Mucosa of descending colon (tissue), 3 donors: ENCODE measurements at regions not wholly inside any gene's neighbourhood (a gene's known extent, or its start where the extent isn't known, plus 50 kb on each side); places are given as distances from the start of the nearest gene placed in this dataset.

ENCODE experiments used
- ATAC-seq: fragments of 200-7000 bp; cut with Tn5 transposase; one replicate; pipeline ENCODE4 v1.9.1; 2020; ENCODE audit warnings: mild to moderate bottlenecking, moderate library complexity
- DNase-seq, 3 donors: peaks; one replicate each; pipeline ENCODE4 v3.0.0-alpha.2; 2020
- H3K36me3 ChIP-seq: fragments of 200-600 bp; one replicate; pipeline ENCODE4 v1.8.0; 2021; ENCODE audit warnings: low read depth, mild to moderate bottlenecking
- H3K4me1 ChIP-seq: fragments of 200-600 bp; one replicate; pipeline ENCODE4 v1.8.0; 2021; ENCODE audit warnings: low read depth, mild to moderate bottlenecking
- H3K4me3 ChIP-seq: fragments of 200-600 bp; one replicate; pipeline ENCODE4 v1.8.0; 2021; ENCODE audit warnings: mild to moderate bottlenecking
- H3K9me3 ChIP-seq: fragments of 200-600 bp; one replicate; pipeline ENCODE4 v1.8.0; 2021; ENCODE audit warnings: mild to moderate bottlenecking
- intact Hi-C, 2 donors: fragments of 100-400 bp; cut with DNase I in 1 of 2; cut with micrococcal nuclease in 1 of 2; formaldehyde crosslinking; loops; one replicate each; pipeline versions ENCODE4 v1.11.0 to v1.11.1; 2022; cut with DNase I, micrococcal nuclease
- TF ChIP-seq, protein P1 (sequence below): fragments of 200-600 bp; IDR thresholded peaks from one replicate; pipeline ENCODE4 v1.8.0; 2022; ENCODE audit warnings: antibody characterized with exemption, mild to moderate bottlenecking
- donor health status: DM: no; HTN: no; CAD: no; lungs with moderate emphysema.
- donor health status: DM: no; HTN: no; CAD: no.
- donor health status: DM: no; HTN: yes; CAD: no.

- H3K36me3 ChIP-seq: no peaks in the 10 kb centered on the region
- DNase-seq (no peak), ATAC-seq (no peak)
- intact Hi-C loops: no loop called here
- no peaks in the 10 kb centered on the region for H3K4me1 ChIP-seq
- H3K9me3 ChIP-seq: no peaks in the 10 kb centered on the region
- no peak overlapping the region for H3K4me3 ChIP-seq
- TF ChIP-seq, protein P1, sequence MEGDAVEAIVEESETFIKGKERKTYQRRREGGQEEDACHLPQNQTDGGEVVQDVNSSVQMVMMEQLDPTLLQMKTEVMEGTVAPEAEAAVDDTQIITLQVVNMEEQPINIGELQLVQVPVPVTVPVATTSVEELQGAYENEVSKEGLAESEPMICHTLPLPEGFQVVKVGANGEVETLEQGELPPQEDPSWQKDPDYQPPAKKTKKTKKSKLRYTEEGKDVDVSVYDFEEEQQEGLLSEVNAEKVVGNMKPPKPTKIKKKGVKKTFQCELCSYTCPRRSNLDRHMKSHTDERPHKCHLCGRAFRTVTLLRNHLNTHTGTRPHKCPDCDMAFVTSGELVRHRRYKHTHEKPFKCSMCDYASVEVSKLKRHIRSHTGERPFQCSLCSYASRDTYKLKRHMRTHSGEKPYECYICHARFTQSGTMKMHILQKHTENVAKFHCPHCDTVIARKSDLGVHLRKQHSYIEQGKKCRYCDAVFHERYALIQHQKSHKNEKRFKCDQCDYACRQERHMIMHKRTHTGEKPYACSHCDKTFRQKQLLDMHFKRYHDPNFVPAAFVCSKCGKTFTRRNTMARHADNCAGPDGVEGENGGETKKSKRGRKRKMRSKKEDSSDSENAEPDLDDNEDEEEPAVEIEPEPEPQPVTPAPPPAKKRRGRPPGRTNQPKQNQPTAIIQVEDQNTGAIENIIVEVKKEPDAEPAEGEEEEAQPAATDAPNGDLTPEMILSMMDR: no peak
Measured at GRCh38 chr6:3620937-3621336, 130.6 kb downstream of the PXDC1 start.

DNA sequence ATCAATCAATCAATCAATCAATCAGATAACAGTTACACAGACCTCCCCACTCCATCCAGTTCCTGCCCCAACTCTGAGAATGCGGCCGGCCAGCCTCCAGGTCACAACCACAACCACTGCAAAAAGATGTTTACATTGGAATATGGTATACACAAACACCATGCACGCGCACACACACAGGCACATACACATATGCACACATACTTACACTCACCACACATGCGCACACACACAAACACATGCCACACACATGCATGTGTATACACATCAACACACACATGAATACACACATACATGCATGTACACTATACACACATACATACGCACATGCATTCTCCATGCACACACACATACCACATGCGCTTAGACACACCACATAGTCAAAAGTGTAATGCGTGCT, 131.1 kb downstream of the PXDC1 start:
- DNase-seq (no peak), ATAC-seq (no peak)
- intact Hi-C loops: no loop called here
- Histone ChIP-seq H3K4me1 (no peaks in the 10 kb centered on the region), H3K4me3 (no peak overlapping the region), H3K36me3 (no peaks in the 10 kb centered on the region), H3K9me3 (no peaks in the 10 kb centered on the region)
- TF ChIP-seq, protein P1: no peak

- intact Hi-C loops: no loop called here
- DNase-seq: no peak
- Histone ChIP-seq H3K4me1 (no peaks in the 10 kb centered on the region), H3K4me3 (no peak overlapping the region), H3K9me3 (no peaks in the 10 kb centered on the region), H3K36me3 (no peaks in the 10 kb centered on the region)
- ATAC-seq: no peak
- TF ChIP-seq, protein P1: no peak
Measured at GRCh38 chr6:3619800-3620199, 131.7 kb downstream of the PXDC1 start.

GRCh38 chr6:3619201-3619600, 132.3 kb downstream of the PXDC1 start:
- H3K36me3 ChIP-seq: no peaks in the 10 kb centered on the region
- ATAC-seq (no peak), DNase-seq (no peak)
- intact Hi-C loops: no loop called here
- H3K4me3 ChIP-seq: no peak overlapping the region
- H3K4me1 ChIP-seq: no peaks in the 10 kb centered on the region
- H3K9me3 ChIP-seq: no peaks in the 10 kb centered on the region
- TF ChIP-seq, protein P1: no peak

DNA sequence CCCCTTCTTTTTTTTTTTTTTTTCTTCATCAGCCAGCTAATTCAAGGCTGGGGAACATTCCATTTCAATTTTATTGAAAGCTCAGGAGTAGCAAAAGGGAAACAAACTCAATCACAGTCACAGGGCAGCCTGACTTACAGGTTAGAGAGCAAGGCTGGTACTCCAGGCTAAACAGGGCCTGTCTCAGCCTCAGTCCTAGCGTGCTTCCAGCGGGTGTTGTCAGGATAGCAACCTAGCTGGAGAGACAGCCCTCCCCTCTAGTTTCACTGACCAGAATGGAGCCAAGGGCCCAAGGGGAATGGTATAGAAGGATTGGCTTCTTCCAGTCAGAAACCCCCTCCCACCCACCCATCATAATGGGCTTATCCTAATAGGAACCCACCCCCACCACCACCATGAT, 132.9 kb downstream of the PXDC1 start:
- no peaks in the 10 kb centered on the region for H3K4me1 ChIP-seq
- ATAC-seq (no peak), DNase-seq (no peak)
- H3K9me3 ChIP-seq: no peaks in the 10 kb centered on the region
- H3K36me3 ChIP-seq: no peaks in the 10 kb centered on the region
- H3K4me3 ChIP-seq: no peak overlapping the region
- intact Hi-C loops: no loop called here
- TF ChIP-seq, protein P1: no peak

- no peaks in the 10 kb centered on the region for H3K9me3 ChIP-seq
- H3K36me3 ChIP-seq: no peaks in the 10 kb centered on the region
- TF ChIP-seq, protein P1: no peak
- ATAC-seq: no peak
- DNase-seq: no peak
- no peaks in the 10 kb centered on the region for H3K4me1 ChIP-seq
- no peak overlapping the region for H3K4me3 ChIP-seq
- intact Hi-C loops: no loop called here
Measured at GRCh38 chr6:3617681-3618311, 133.7 kb downstream of the PXDC1 start.
